ENCODE measurements at regions not wholly inside any gene's neighbourhood (a gene's known extent, or its start where the extent isn't known, plus 50 kb on each side); places are given as distances from the start of the nearest gene placed in this dataset.

GRCh38 chr10:94092848-94093247 lies 99.1 kb downstream of the PLCE1 start:
- WGBS (ENCODE audit: insufficient coverage) = 100% methylated on average over 1 of the region's 1 CpG

GRCh38 chr10:94093286-94093905 lies 99.7 kb downstream of the PLCE1 start:
- Histone ChIP-seq H4K20me1 (ENCODE audit: insufficient read depth, low read length) (no peaks in the 10 kb centered on the region), H3K9ac (ENCODE audit: insufficient read depth, low read length, poor library complexity, severe bottlenecking) (no peak overlapping the region), H3K9me3 (replicated peaks in 1 of 2; ENCODE audit: control insufficient read depth in 1 of 2, insufficient read depth in 1 of 2, low read length in 2 of 2) (no peaks in the 10 kb centered on the region), H3K36me3 (replicated peaks in 1 of 2; ENCODE audit: control insufficient read depth in 1 of 2, insufficient read depth in 2 of 2, low read length in 2 of 2) (no peaks in the 10 kb centered on the region), H3K4me1 (ENCODE audit: control insufficient read depth in 1 of 2, insufficient read depth in 2 of 2, low read length in 2 of 2) (no peaks in the 10 kb centered on the region), H3K4me2 (replicated peaks; ENCODE audit: extremely low read depth, low read length, poor library complexity, severe bottlenecking) (no peak overlapping the region), H3K27ac (ENCODE audit: low read depth in 1 of 2, low read length in 2 of 2) (no peak overlapping the region), H3K27me3 (ENCODE audit: control insufficient read depth in 2 of 2, insufficient read depth in 2 of 2, low read length in 2 of 2) (no peaks in the 10 kb centered on the region), H3K79me2 (ENCODE audit: insufficient read depth, low read length) (no peaks in the 10 kb centered on the region), H2AFZ (ENCODE audit: insufficient read depth, low read depth, low read length, poor library complexity, severe bottlenecking) (no peak overlapping the region), H3K4me3 (replicated peaks in 1 of 3; ENCODE audit: low read depth in 2 of 3, low read length in 3 of 3) (no peak overlapping the region)
- no peak for TF ChIP-seq CTCF (IDR thresholded peaks at IDR 0.05)
- DNase-seq = no peak
- no peak overlapping the region for H3K4me3 Mint-ChIP-seq
- H3K9me3 Mint-ChIP-seq = peaks cover 0 to 8% (median 2%) of the 10 kb centered on the region in 7 donors
- no peaks in the 10 kb centered on the region for H3K27me3 Mint-ChIP-seq (ENCODE audit: low read depth in 3 of 3)
- intact Hi-C loops (cut with micrococcal nuclease) = no loop called here
- H3K4me1 Mint-ChIP-seq = no peaks in the 10 kb centered on the region
- no peaks in the 10 kb centered on the region for H3K36me3 Mint-ChIP-seq
- WGBS (ENCODE audit: insufficient coverage) = 100% methylated on average over 1 of the region's 2 CpGs
- H3K27ac Mint-ChIP-seq = no peak overlapping the region

More at GRCh38 chr10:94092848-94093247, 99.1 kb downstream of the PLCE1 start:
- H3K4me1 Mint-ChIP-seq = no peaks in the 10 kb centered on the region
- intact Hi-C loops (cut with micrococcal nuclease) = no loop called here
- no peaks in the 10 kb centered on the region for H3K27me3 Mint-ChIP-seq (ENCODE audit: low read depth in 3 of 3)
- H3K36me3 Mint-ChIP-seq = no peaks in the 10 kb centered on the region
- DNase-seq = no peak
- Histone ChIP-seq H3K4me3 (replicated peaks in 1 of 3; ENCODE audit: low read depth in 2 of 3, low read length in 3 of 3) (no peak overlapping the region), H3K4me2 (replicated peaks; ENCODE audit: extremely low read depth, low read length, poor library complexity, severe bottlenecking) (no peak overlapping the region), H3K36me3 (replicated peaks in 1 of 2; ENCODE audit: control insufficient read depth in 1 of 2, insufficient read depth in 2 of 2, low read length in 2 of 2) (no peaks in the 10 kb centered on the region), H3K4me1 (ENCODE audit: control insufficient read depth in 1 of 2, insufficient read depth in 2 of 2, low read length in 2 of 2) (no peaks in the 10 kb centered on the region), H4K20me1 (ENCODE audit: insufficient read depth, low read length) (no peaks in the 10 kb centered on the region), H3K9me3 (replicated peaks in 1 of 2; ENCODE audit: control insufficient read depth in 1 of 2, insufficient read depth in 1 of 2, low read length in 2 of 2) (no peaks in the 10 kb centered on the region), H3K27me3 (ENCODE audit: control insufficient read depth in 2 of 2, insufficient read depth in 2 of 2, low read length in 2 of 2) (no peaks in the 10 kb centered on the region), H3K27ac (ENCODE audit: low read depth in 1 of 2, low read length in 2 of 2) (no peak overlapping the region), H3K9ac (ENCODE audit: insufficient read depth, low read length, poor library complexity, severe bottlenecking) (no peak overlapping the region), H2AFZ (ENCODE audit: insufficient read depth, low read depth, low read length, poor library complexity, severe bottlenecking) (no peak overlapping the region), H3K79me2 (ENCODE audit: insufficient read depth, low read length) (no peaks in the 10 kb centered on the region)
- no peak for TF ChIP-seq CTCF (IDR thresholded peaks at IDR 0.05)
- no peak overlapping the region for H3K4me3 Mint-ChIP-seq
- H3K27ac Mint-ChIP-seq = no peak overlapping the region
- peaks cover 0 to 8% (median 2%) of the 10 kb centered on the region in 7 donors for H3K9me3 Mint-ChIP-seq

Data from CD14-positive monocyte (primary cell).